ENCODE measurements at regions not wholly inside any gene's neighbourhood (a gene's known extent, or its start where the extent isn't known, plus 50 kb on each side); places are given as distances from the start of the nearest gene placed in this dataset.

DNA sequence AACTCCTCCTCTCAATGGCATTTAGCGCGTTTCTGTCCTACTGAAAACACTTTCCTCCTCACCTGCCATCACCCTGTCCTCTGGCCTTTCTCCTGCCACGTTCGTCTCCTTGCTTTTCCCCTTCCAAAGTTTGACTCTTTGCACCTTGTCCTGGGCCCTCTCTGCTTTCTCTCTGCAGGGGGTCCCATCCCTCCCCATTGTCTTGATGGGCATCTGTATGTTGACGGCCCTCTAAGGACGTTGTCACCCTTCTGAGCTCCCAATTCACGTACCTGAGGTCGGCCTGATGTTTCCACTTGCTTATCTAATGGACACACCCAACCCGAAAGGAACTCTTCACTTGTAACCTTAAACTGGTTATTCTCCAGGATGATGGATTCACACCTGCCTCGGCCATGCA is 170.4 kb downstream of the WSCD1 start:
- no peak for TF ChIP-seq CTCF (IDR thresholded peaks at IDR 0.05; ENCODE audit: low read depth, low read length)
- DNase-seq (ENCODE audit: extremely low read depth, low read depth), result no peak

DNA sequence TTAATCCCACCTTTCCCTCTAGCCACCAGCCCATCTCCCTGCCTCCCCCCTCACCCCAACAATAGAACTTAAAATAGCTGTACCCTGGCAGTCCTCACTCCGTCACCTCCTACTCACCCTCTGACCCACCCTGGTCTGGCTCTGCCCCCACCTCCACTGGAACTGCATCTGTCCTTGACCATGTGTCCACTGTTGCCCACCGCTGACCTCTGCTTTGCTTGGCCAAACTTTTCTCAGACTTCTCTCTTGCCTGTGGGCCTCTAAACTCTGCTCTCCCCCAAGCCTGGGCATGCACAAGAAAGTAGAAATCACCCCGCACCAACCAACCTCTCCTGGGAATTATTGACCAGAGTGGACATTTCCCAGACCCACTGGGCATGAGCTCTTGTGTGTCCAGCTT is 169.8 kb downstream of the WSCD1 start:
- no peak for DNase-seq (ENCODE audit: extremely low read depth, low read depth)
- no peak for TF ChIP-seq CTCF (IDR thresholded peaks at IDR 0.05; ENCODE audit: low read depth, low read length)

GRCh38 chr17:6239241-6239798 is 169.1 kb downstream of the WSCD1 start:
- TF ChIP-seq CTCF (IDR thresholded peaks at IDR 0.05; ENCODE audit: low read depth, low read length), result no peak
- no peak for DNase-seq (ENCODE audit: extremely low read depth, low read depth)

DNA sequence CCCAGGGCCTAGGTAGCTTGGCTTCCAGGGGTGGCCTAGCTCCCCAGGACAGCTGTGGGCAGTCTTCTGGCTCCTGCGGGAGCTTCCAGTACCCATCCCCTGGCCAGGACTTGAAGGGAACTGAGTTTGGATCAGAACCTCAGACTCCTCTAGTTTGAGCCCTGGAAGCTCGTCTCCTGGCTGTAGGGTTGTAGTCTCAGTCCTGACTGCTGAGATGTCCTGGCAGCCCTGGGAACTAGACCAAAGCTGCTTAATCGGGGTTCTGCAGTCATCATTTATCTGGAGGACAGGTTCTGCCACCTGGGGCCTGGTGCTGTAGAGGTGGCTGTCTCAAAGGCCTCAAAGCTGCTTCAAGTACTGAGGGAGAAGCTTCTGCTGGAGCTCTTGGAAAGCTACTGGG is 163.7 kb downstream of the WSCD1 start:
- no peak for TF ChIP-seq CTCF (IDR thresholded peaks at IDR 0.05; ENCODE audit: low read depth, low read length)

DNA sequence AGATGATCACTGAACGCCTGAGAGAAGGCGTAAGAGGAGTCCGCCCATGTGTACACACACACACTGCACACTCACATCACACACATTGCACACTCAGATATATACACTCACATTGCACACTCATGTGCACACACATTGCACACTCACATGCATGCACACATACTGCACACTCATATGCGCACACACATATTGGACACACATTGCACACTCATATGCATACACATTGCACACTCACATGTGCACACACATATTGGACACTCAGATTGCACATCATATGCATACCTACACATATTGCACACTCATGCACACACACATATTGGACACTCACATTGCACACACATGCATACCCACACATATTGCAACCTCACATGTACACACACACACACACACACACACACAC is 163.2 kb downstream of the WSCD1 start:
- DNase-seq (ENCODE audit: extremely low read depth, low read depth), result no peak

More for the DNA sequence above, 163.7 kb downstream of the WSCD1 start:
- DNase-seq (ENCODE audit: extremely low read depth, low read depth), result no peak

GRCh38 chr17:6232732-6233101 is 162.5 kb downstream of the WSCD1 start:
- TF ChIP-seq CTCF (IDR thresholded peaks at IDR 0.05; ENCODE audit: low read depth, low read length), result no peak
- DNase-seq (ENCODE audit: extremely low read depth, low read depth), result no peak

More for the DNA sequence above, 163.2 kb downstream of the WSCD1 start:
- TF ChIP-seq CTCF (IDR thresholded peaks at IDR 0.05; ENCODE audit: low read depth, low read length), result no peak

DNA sequence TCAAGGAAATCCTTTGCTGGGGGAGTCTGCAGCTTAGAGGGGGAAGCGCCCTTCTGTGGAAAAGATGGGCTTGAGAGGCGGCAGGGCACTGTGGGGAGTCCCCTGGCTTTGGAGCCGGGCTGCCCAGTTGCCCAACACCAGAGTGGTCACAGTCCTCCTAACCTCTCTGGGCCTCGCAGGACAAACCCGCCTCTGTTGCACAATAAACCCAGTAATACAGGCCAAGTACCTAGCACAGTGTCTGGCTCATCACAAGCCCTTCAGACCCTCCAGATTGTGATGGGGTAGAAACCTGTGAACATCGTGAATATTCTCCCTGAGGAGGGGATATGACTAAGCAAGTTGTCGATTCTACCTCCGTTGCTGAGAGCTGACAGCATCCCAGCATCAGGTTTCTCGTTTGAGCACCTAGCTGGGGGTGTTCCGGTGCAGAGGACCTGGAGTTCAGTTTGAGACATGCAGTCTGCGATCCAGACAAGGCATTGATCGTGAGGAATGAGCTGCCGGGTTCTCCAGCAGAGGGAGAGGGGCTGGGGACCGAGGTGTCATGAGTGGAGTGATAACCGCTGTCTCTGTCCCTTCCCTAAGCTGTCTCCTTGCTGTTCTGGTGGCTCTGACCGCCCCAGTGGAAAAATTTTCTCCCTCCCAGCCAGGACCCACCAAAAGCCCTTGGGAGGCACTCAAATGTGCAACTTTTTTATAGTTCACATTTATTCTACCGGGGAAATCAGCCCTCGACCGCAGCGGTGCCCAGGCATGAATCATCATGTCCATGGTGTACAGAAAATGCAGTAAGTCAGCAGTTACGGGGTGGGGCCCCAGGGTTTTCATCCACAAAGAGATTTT is 161.9 kb downstream of the WSCD1 start:
- TF ChIP-seq CTCF (IDR thresholded peaks at IDR 0.05; ENCODE audit: low read depth, low read length), result no peak
- DNase-seq (ENCODE audit: extremely low read depth, low read depth), result no peak

Data from AG09319 (cell line).